ENCODE measurements at regions not wholly inside any gene's neighbourhood (a gene's known extent, or its start where the extent isn't known, plus 50 kb on each side); places are given as distances from the start of the nearest gene placed in this dataset.

GRCh38 chr2:41719756-41720155 lies 328.1 kb upstream of the PKDCC start:
- Histone ChIP-seq H3K4me3 (replicated peaks in 1 of 3; ENCODE audit: low read depth in 2 of 3, low read length in 3 of 3) (no peak overlapping the region), H3K4me1 (ENCODE audit: control insufficient read depth in 1 of 2, insufficient read depth in 2 of 2, low read length in 2 of 2) (peaks cover 14 to 27% of the 10 kb centered on the region in 2 donors), H3K79me2 (ENCODE audit: insufficient read depth, low read length) (no peaks in the 10 kb centered on the region), H3K27me3 (ENCODE audit: control insufficient read depth in 2 of 2, insufficient read depth in 2 of 2, low read length in 2 of 2) (no peaks in the 10 kb centered on the region), H2AFZ (ENCODE audit: insufficient read depth, low read depth, low read length, poor library complexity, severe bottlenecking) (no peak overlapping the region), H4K20me1 (ENCODE audit: insufficient read depth, low read length) (no peaks in the 10 kb centered on the region), H3K4me2 (replicated peaks; ENCODE audit: extremely low read depth, low read length, poor library complexity, severe bottlenecking) (no peak overlapping the region), H3K36me3 (replicated peaks in 1 of 2; ENCODE audit: control insufficient read depth in 1 of 2, insufficient read depth in 2 of 2, low read length in 2 of 2) (no peaks in the 10 kb centered on the region), H3K27ac (ENCODE audit: low read depth in 1 of 2, low read length in 2 of 2) (peak overlapping the region in 1 of 2 donors; percentile 64), H3K9me3 (replicated peaks in 1 of 2; ENCODE audit: control insufficient read depth in 1 of 2, insufficient read depth in 1 of 2, low read length in 2 of 2) (no peaks in the 10 kb centered on the region), H3K9ac (ENCODE audit: insufficient read depth, low read length, poor library complexity, severe bottlenecking) (no peak overlapping the region)
- Mint-ChIP-seq H3K4me3 (no peak overlapping the region), H3K9me3 (peaks cover 0 to 3% (median 0%) of the 10 kb centered on the region in 7 donors), H3K27ac (peak overlapping the region in 4 of 7 donors; percentile 41 to 79 (median 56)), H3K36me3 (no peaks in the 10 kb centered on the region), H3K27me3 (ENCODE audit: low read depth in 3 of 3) (peaks cover 0 to 4% (median 0%) of the 10 kb centered on the region in 3 donors), H3K4me1 (peaks cover 26% of the 10 kb centered on the region)
- intact Hi-C loops (cut with micrococcal nuclease) = no loop called here
- WGBS (ENCODE audit: insufficient coverage) = no CpG with 5 or more reads among the region's 6 CpGs
- DNase-seq = no peak
- TF ChIP-seq CTCF (IDR thresholded peaks at IDR 0.05) = no peak

- H3K4me3 Mint-ChIP-seq = peak overlapping the region in 1 of 2 donors; percentile 43
- DNase-seq = no peak
- Histone ChIP-seq H3K4me3 (replicated peaks in 1 of 3; ENCODE audit: low read depth in 2 of 3, low read length in 3 of 3) (peak overlapping the region in 1 of 3 experiments; percentile 42), H3K4me2 (replicated peaks; ENCODE audit: extremely low read depth, low read length, poor library complexity, severe bottlenecking) (peak overlapping the region; percentile 45), H3K27ac (ENCODE audit: low read depth in 1 of 2, low read length in 2 of 2) (peak overlapping the region in 1 of 2 donors; percentile 42), H3K9ac (ENCODE audit: insufficient read depth, low read length, poor library complexity, severe bottlenecking) (no peak overlapping the region), H3K36me3 (replicated peaks in 1 of 2; ENCODE audit: control insufficient read depth in 1 of 2, insufficient read depth in 2 of 2, low read length in 2 of 2) (no peaks in the 10 kb centered on the region), H4K20me1 (ENCODE audit: insufficient read depth, low read length) (no peaks in the 10 kb centered on the region), H3K27me3 (ENCODE audit: control insufficient read depth in 2 of 2, insufficient read depth in 2 of 2, low read length in 2 of 2) (no peaks in the 10 kb centered on the region), H2AFZ (ENCODE audit: insufficient read depth, low read depth, low read length, poor library complexity, severe bottlenecking) (peak overlapping the region; percentile 57), H3K9me3 (replicated peaks in 1 of 2; ENCODE audit: control insufficient read depth in 1 of 2, insufficient read depth in 1 of 2, low read length in 2 of 2) (no peaks in the 10 kb centered on the region), H3K79me2 (ENCODE audit: insufficient read depth, low read length) (no peaks in the 10 kb centered on the region), H3K4me1 (ENCODE audit: control insufficient read depth in 1 of 2, insufficient read depth in 2 of 2, low read length in 2 of 2) (peaks cover 14 to 27% of the 10 kb centered on the region in 2 donors)
- 100% methylated on average over 2 of the region's 6 CpGs for WGBS (ENCODE audit: insufficient coverage)
- H3K27ac Mint-ChIP-seq = peak overlapping the region in 2 of 7 donors; percentile 54 to 79
- no peaks in the 10 kb centered on the region for H3K36me3 Mint-ChIP-seq
- H3K9me3 Mint-ChIP-seq = peaks cover 0 to 3% (median 0%) of the 10 kb centered on the region in 7 donors
- H3K4me1 Mint-ChIP-seq = peaks cover 25% of the 10 kb centered on the region
- peaks cover 0 to 4% (median 0%) of the 10 kb centered on the region in 3 donors for H3K27me3 Mint-ChIP-seq (ENCODE audit: low read depth in 3 of 3)
- TF ChIP-seq CTCF (IDR thresholded peaks at IDR 0.05) = no peak
- intact Hi-C loops (cut with micrococcal nuclease) = no loop called here
Measured at GRCh38 chr2:41720331-41721251, 327.2 kb upstream of the PKDCC start.
